WERI-Rb-1 (cell line): ENCODE measurements at regions not wholly inside any gene's neighbourhood (a gene's known extent, or its start where the extent isn't known, plus 50 kb on each side); places are given as distances from the start of the nearest gene placed in this dataset.

Experiments
- DNase-seq: peaks from one replicate; pipeline ENCODE4 v3.0.0-alpha.2; 2020
- H3K27ac ChIP-seq: fragments of 250-450 bp; sonication (Bioruptor Pico); 2 replicates; pipeline ENCODE4 v1.5.1; 2020; ENCODE audit warnings: mild to moderate bottlenecking, moderate library complexity
- H3K27me3 ChIP-seq: fragments of 250-450 bp; sonication (Bioruptor Pico); 2 replicates; pipeline ENCODE4 v1.5.1; 2021; ENCODE audit warnings: mild to moderate bottlenecking, low read depth, moderate library complexity; ENCODE audit not compliant: insufficient read depth, severe bottlenecking
- H3K36me3 ChIP-seq: fragments of 250-450 bp; sonication (Bioruptor Pico); 2 replicates; pipeline ENCODE4 v1.5.1; 2020; ENCODE audit warnings: mild to moderate bottlenecking, moderate library complexity
- H3K4me3 ChIP-seq: 2 replicates; pipeline ENCODE4 v1.5.1; 2011; ENCODE audit warnings: low read depth, mild to moderate bottlenecking, control low read depth, low read length
- H3K9me3 ChIP-seq: fragments of 250-450 bp; sonication (Bioruptor Pico); 2 replicates; pipeline ENCODE4 v1.5.1; 2021; ENCODE audit warnings: mild to moderate bottlenecking, moderate library complexity; ENCODE audit not compliant: severe bottlenecking
- CTCF ChIP-seq: IDR thresholded peaks from 2 replicates; pipeline ENCODE4 v1.5.1; 2011; ENCODE audit warnings: low read depth, mild to moderate bottlenecking, control low read depth, inconsistent platforms, low read length

DNA sequence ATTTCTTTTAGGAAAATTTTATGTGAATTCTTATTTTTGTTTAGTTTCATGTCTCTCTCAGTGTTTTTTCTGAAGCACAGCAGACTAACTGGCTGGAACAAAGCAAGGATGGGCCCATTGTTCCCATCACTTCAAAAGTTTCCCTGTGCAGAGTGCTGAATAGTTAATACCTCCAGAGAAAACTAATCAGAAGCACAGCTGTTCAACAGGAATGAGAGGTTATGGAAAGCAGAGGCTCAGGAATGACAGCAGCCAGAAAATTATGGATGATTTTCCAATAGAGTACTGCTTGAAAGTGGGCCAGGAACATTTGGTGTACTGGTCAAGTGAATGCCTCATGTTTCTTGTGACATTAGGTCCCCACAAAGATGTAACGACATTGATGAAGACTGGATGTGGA, 173.0 kb upstream of the TARS1 start:
- no peak for TF ChIP-seq CTCF
- peaks cover 48% of the 10 kb centered on the region for H3K27me3 ChIP-seq
- no peak for DNase-seq
- H3K9me3 ChIP-seq: no peaks in the 10 kb centered on the region
- no peak overlapping the region for H3K4me3 ChIP-seq
- no peak overlapping the region for H3K27ac ChIP-seq
- no peaks in the 10 kb centered on the region for H3K36me3 ChIP-seq

DNA sequence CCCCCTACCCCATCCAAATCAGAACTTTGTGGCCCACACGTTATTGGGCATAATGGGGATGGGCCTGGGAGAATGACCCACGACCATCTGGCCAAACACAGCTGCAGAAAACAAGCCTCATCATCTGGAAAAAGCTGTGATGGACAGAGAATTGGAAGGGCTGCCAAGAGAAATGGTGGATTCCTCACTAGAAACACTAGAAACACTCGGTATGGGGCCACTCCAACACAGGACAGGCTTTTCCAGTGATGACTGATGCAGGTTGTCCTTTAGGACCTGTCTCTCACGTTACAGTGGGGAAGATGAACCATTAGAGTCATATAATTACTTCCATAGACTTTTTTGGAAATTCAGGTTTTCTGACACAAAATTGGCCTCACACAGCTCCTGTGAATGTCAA, 172.4 kb upstream of the TARS1 start:
- H3K27ac ChIP-seq: no peak overlapping the region
- H3K4me3 ChIP-seq: no peak overlapping the region

DNA sequence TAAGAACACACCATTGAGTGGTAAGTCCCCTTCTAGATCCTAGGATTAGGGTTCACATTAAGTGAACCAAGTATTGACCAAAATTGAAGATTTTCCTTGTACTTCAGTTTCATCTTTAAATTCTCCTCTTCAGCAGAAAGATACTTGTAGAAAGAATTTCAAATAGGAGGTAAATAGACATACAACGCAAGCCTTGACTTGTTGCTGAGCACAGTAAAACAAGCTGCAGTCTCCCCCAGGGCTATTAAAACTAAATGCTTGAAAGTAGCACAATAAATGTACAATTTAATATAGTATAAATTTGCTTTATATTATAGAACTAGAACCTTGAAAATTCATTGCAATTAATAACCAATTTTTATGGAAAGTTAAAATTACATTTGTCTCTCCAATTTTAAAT, 170.1 kb upstream of the TARS1 start:
- no peak overlapping the region for H3K4me3 ChIP-seq
- no peaks in the 10 kb centered on the region for H3K9me3 ChIP-seq
- no peak overlapping the region for H3K27ac ChIP-seq
- DNase-seq: no peak
- H3K36me3 ChIP-seq: no peaks in the 10 kb centered on the region
- TF ChIP-seq CTCF: no peak
- H3K27me3 ChIP-seq: peaks cover 57% of the 10 kb centered on the region

More for the DNA sequence above, 172.4 kb upstream of the TARS1 start:
- Histone ChIP-seq H3K36me3 (no peaks in the 10 kb centered on the region), H3K9me3 (no peaks in the 10 kb centered on the region), H3K27me3 (peaks cover 48% of the 10 kb centered on the region)
- no peak for DNase-seq
- no peak for TF ChIP-seq CTCF

GRCh38 chr5:33271606-33272005, 169.2 kb upstream of the TARS1 start:
- no peak for DNase-seq
- peaks cover 62% of the 10 kb centered on the region for H3K27me3 ChIP-seq
- H3K9me3 ChIP-seq: no peaks in the 10 kb centered on the region
- no peaks in the 10 kb centered on the region for H3K36me3 ChIP-seq
- no peak overlapping the region for H3K27ac ChIP-seq
- TF ChIP-seq CTCF: no peak
- H3K4me3 ChIP-seq: no peak overlapping the region

- Histone ChIP-seq H3K4me3 (no peak overlapping the region), H3K27ac (no peak overlapping the region), H3K36me3 (no peaks in the 10 kb centered on the region), H3K27me3 (peaks cover 68% of the 10 kb centered on the region), H3K9me3 (no peaks in the 10 kb centered on the region)
- TF ChIP-seq CTCF: no peak
- DNase-seq: no peak
These were observed 168.5 kb upstream of the TARS1 start for GRCh38 chr5:33272288-33272687.

GRCh38 chr5:33273985-33274384, 166.8 kb upstream of the TARS1 start:
- DNase-seq: no peak
- Histone ChIP-seq H3K9me3 (no peaks in the 10 kb centered on the region), H3K27ac (no peak overlapping the region), H3K36me3 (no peaks in the 10 kb centered on the region), H3K4me3 (no peak overlapping the region), H3K27me3 (peaks cover 61% of the 10 kb centered on the region)
- TF ChIP-seq CTCF: no peak
